HEK293T (cell line): ENCODE measurements at regions not wholly inside any gene's neighbourhood (a gene's known extent, or its start where the extent isn't known, plus 50 kb on each side); places are given as distances from the start of the nearest gene placed in this dataset.

Experiments used
- ARNT ChIP-seq: fragments of 450-650 bp; IDR thresholded peaks from 2 replicates; pipeline ENCODE4 v1.6.1; 2017; ENCODE audit warnings: mild to moderate bottlenecking
- BHLHE40 ChIP-seq: fragments of 450-650 bp; IDR thresholded peaks from 2 replicates; pipeline ENCODE4 v1.6.1; 2016; ENCODE audit warnings: mild to moderate bottlenecking, moderate library complexity, borderline replicate concordance
- CTBP1 ChIP-seq: fragments of 450-650 bp; IDR thresholded peaks from 2 replicates; pipeline ENCODE4 v1.6.1; 2016; ENCODE audit warnings: borderline replicate concordance
- ELF4 ChIP-seq: fragments of 450-650 bp; IDR thresholded peaks from 2 replicates; pipeline ENCODE4 v1.6.1; 2017; ENCODE audit warnings: antibody characterized with exemption
- FOXA1 ChIP-seq: fragments of 450-650 bp; IDR thresholded peaks from 2 replicates; pipeline ENCODE4 v1.6.1; 2016; ENCODE audit warnings: mild to moderate bottlenecking
- FOXK2 ChIP-seq: fragments of 450-650 bp; IDR thresholded peaks from 2 replicates; pipeline ENCODE4 v1.6.1; 2016; ENCODE audit warnings: mild to moderate bottlenecking
- FOXM1 ChIP-seq: fragments of 450-650 bp; IDR thresholded peaks from 2 replicates; pipeline ENCODE4 v1.6.1; 2017; ENCODE audit warnings: mild to moderate bottlenecking, borderline replicate concordance
- HDGF ChIP-seq: fragments of 450-650 bp; IDR thresholded peaks from 2 replicates; pipeline ENCODE4 v1.6.1; 2017; ENCODE audit warnings: antibody characterized with exemption, borderline replicate concordance
- LEF1 ChIP-seq: fragments of 450-650 bp; IDR thresholded peaks from 2 replicates; pipeline ENCODE4 v1.6.1; 2017; ENCODE audit warnings: mild to moderate bottlenecking, borderline replicate concordance
- PKNOX1 ChIP-seq: fragments of 450-650 bp; IDR thresholded peaks from 2 replicates; pipeline ENCODE4 v1.6.1; 2016
- SP1 ChIP-seq: fragments of 450-650 bp; IDR thresholded peaks from 2 replicates; pipeline ENCODE4 v1.6.1; 2017
- SUZ12 ChIP-seq: fragments of 450-650 bp; IDR thresholded peaks from 2 replicates; pipeline ENCODE4 v1.6.1; 2016; ENCODE audit warnings: mild to moderate bottlenecking
- TARDBP ChIP-seq: fragments of 450-650 bp; IDR thresholded peaks from 2 replicates; pipeline ENCODE4 v1.6.1; 2016
- ZNF384 ChIP-seq: fragments of 450-650 bp; IDR thresholded peaks from 2 replicates; pipeline ENCODE4 v1.6.1; 2016

- TF ChIP-seq ELF4 (no peak), ARNT (no peak), FOXK2 (no peak), SUZ12 (no peak), HDGF (no peak), SP1 (no peak), TARDBP (no peak), LEF1 (no peak), CTBP1 (no peak), BHLHE40 (no peak), FOXM1 (no peak), PKNOX1 (no peak), FOXA1 (no peak), ZNF384 (no peak)
Observed at GRCh38 chr2:3099860-3100234, 277.8 kb downstream of the EIPR1 start.
